Neuronal stem cell (in vitro differentiated cells): ENCODE measurements at regions not wholly inside any gene's neighbourhood (a gene's known extent, or its start where the extent isn't known, plus 50 kb on each side); places are given as distances from the start of the nearest gene placed in this dataset.

Source experiments
- DNase-seq: peaks from one replicate; pipeline ENCODE4 v3.0.0-alpha.2; 2013; ENCODE audit warnings: low spot score
- H2AFZ ChIP-seq: one replicate; pipeline ENCODE4 v1.6.1; 2013; ENCODE audit warnings: mild to moderate bottlenecking, low read length, inconsistent platforms
- H2AK5ac ChIP-seq: 2 replicates; pipeline ENCODE4 v1.6.1; 2013; ENCODE audit warnings: low read depth, mild to moderate bottlenecking, inconsistent platforms, low read length, moderate library complexity, mixed read lengths
- H2BK120ac ChIP-seq: 2 replicates; pipeline ENCODE4 v1.6.1; 2013; ENCODE audit warnings: low read depth, mild to moderate bottlenecking, inconsistent platforms, low read length, moderate library complexity, mixed read lengths
- H2BK12ac ChIP-seq: one replicate; pipeline ENCODE4 v1.6.1; 2013; ENCODE audit warnings: low read length, inconsistent platforms
- H2BK15ac ChIP-seq: 2 replicates; pipeline ENCODE4 v1.6.1; 2013; ENCODE audit warnings: mild to moderate bottlenecking, low read length, inconsistent platforms, mixed read lengths
- H2BK5ac ChIP-seq: one replicate; pipeline ENCODE4 v1.6.1; 2013; ENCODE audit warnings: inconsistent platforms, mild to moderate bottlenecking, low read length, moderate library complexity
- H3K14ac ChIP-seq: one replicate; pipeline ENCODE4 v1.6.1; 2013; ENCODE audit warnings: low read length, inconsistent platforms
- H3K18ac ChIP-seq: 2 replicates; pipeline ENCODE4 v1.6.1; 2013; ENCODE audit warnings: low read length, inconsistent platforms
- H3K23ac ChIP-seq: 2 replicates; pipeline ENCODE4 v1.6.1; 2013; ENCODE audit warnings: low read depth, mild to moderate bottlenecking, mixed read lengths, low read length, inconsistent platforms; ENCODE audit not compliant: poor library complexity
- H3K27ac ChIP-seq: replicated peaks from 3 replicates; pipeline ENCODE4 v1.5.1; 2013; ENCODE audit warnings: low read length, inconsistent platforms
- H3K27me3 ChIP-seq, 3 experiments: 2 replicates each; pipeline ENCODE4 v1.6.1; 2013; ENCODE audit warnings: low read length in 3 of 3, mild to moderate bottlenecking in 2 of 3, inconsistent platforms in 1 of 3, low read depth in 1 of 3, mixed read lengths in 1 of 3, moderate library complexity in 1 of 3; ENCODE audit not compliant: control insufficient read depth in 3 of 3, insufficient read depth in 3 of 3
- H3K36me3 ChIP-seq, 2 donors: replicated peaks in 1 of 2; 2 replicates each; pipeline ENCODE4 v1.6.1; 2013; ENCODE audit warnings: low read length in 2 of 2; ENCODE audit not compliant: control insufficient read depth in 2 of 2, insufficient read depth in 2 of 2
- H3K4ac ChIP-seq: 2 replicates; pipeline ENCODE4 v1.6.1; 2013; ENCODE audit warnings: inconsistent platforms, mild to moderate bottlenecking, low read length, moderate library complexity
- H3K4me1 ChIP-seq, 2 donors: 1 replicate in 1 of 2; 2 replicates in 1 of 2; pipeline ENCODE4 v1.6.1; 2013; ENCODE audit warnings: low read length in 2 of 2, low read depth in 1 of 2; ENCODE audit not compliant: control insufficient read depth in 2 of 2, insufficient read depth in 1 of 2
- H3K4me2 ChIP-seq: one replicate; pipeline ENCODE4 v1.6.1; 2013; ENCODE audit warnings: mild to moderate bottlenecking, low read length, inconsistent platforms; ENCODE audit not compliant: insufficient read depth, poor library complexity, severe bottlenecking
- H3K4me3 ChIP-seq, 2 donors: 2 replicates each; pipeline ENCODE4 v1.5.1; 2013; ENCODE audit warnings: low read length in 2 of 2, mild to moderate bottlenecking in 2 of 2, inconsistent platforms in 1 of 2, moderate library complexity in 1 of 2
- H3K79me1 ChIP-seq: one replicate; pipeline ENCODE4 v1.6.1; 2013; ENCODE audit warnings: low read depth, mild to moderate bottlenecking, inconsistent platforms, low read length, moderate library complexity
- H3K9ac ChIP-seq: one replicate; pipeline ENCODE4 v1.6.1; 2013; ENCODE audit warnings: mild to moderate bottlenecking, low read depth, low read length, inconsistent platforms; ENCODE audit not compliant: poor library complexity
- H3K9me3 ChIP-seq, 2 donors: replicated peaks in 1 of 2; 2 replicates each; pipeline versions ENCODE3 to v1.6.1; 2013; ENCODE audit warnings: low read length in 2 of 2, mild to moderate bottlenecking in 2 of 2, inconsistent platforms in 1 of 2, low read depth in 1 of 2, mixed read lengths in 1 of 2, moderate library complexity in 1 of 2; ENCODE audit not compliant: control insufficient read depth in 2 of 2, insufficient read depth in 1 of 2
- H4K8ac ChIP-seq: one replicate; pipeline ENCODE4 v1.6.1; 2013; ENCODE audit warnings: low read depth, mild to moderate bottlenecking, inconsistent platforms, low read length, moderate library complexity
- H4K91ac ChIP-seq: one replicate; pipeline ENCODE4 v1.6.1; 2013; ENCODE audit warnings: low read length, low read depth, mild to moderate bottlenecking, inconsistent platforms; ENCODE audit not compliant: poor library complexity
- WGBS, 2 donors: extraction: QIAGEN DNeasy Blood & Tissue Kit; methylation state at CpG; one replicate each; pipeline ENCODE4 v1.1.7; 2013; ENCODE audit warnings: missing lambda C conversion rate in 2 of 2, mixed read lengths in 1 of 2; ENCODE audit not compliant: insufficient read length in 2 of 2, insufficient replicate concordance in 1 of 2; ENCODE audit errors: extremely low coverage in 2 of 2; 5-methylcytosine and 5-hydroxymethylcytosine counted together

DNA sequence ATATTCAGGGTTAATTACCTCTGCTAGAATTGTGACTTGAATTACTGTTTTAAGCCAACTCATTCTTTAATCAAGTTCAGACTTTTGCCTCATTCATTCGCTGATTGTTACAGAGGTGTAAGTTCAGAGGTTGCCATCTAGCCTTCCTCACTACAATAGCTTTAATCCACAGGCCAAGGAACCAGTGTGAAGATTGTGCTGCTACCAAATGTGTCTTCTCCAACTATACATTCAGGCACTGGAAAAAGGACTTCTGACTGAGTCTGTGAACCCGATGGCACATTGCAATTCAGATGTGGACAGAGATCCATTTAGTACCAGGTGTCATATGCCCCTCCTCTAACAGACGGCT lies 111.2 kb upstream of the ADGRF1 start:
- Histone ChIP-seq H2AFZ (no peak overlapping the region), H3K4me3 (no peak overlapping the region), H3K4ac (no peak overlapping the region), H3K27me3 (no peaks in the 10 kb centered on the region), H3K4me2 (no peak overlapping the region), H3K4me1 (peaks cover 8% of the 10 kb centered on the region in 2 donors), H4K91ac (no peak overlapping the region), H3K79me1 (no peaks in the 10 kb centered on the region), H3K9me3 (no peaks in the 10 kb centered on the region), H2AK5ac (no peak overlapping the region), H3K18ac (no peak overlapping the region), H3K9ac (no peak overlapping the region), H4K8ac (no peak overlapping the region), H3K27ac (no peak overlapping the region), H3K14ac (no peak overlapping the region), H2BK12ac (no peak overlapping the region), H3K23ac (no peak overlapping the region), H3K36me3 (no peaks in the 10 kb centered on the region), H2BK120ac (no peak overlapping the region), H2BK5ac (no peak overlapping the region), H2BK15ac (no peak overlapping the region)
- no CpG with 5 or more reads among the region's 3 CpGs for WGBS, 2 donors
- no peak for DNase-seq

- H2BK12ac ChIP-seq: no peak overlapping the region
- peaks cover 8% of the 10 kb centered on the region in 2 donors for H3K4me1 ChIP-seq
- no peaks in the 10 kb centered on the region for H3K79me1 ChIP-seq
- H2AFZ ChIP-seq: no peak overlapping the region
- no peak for DNase-seq
- H3K4me2 ChIP-seq: no peak overlapping the region
- no peak overlapping the region for H3K23ac ChIP-seq
- no peak overlapping the region for H3K4me3 ChIP-seq
- H3K27me3 ChIP-seq: no peaks in the 10 kb centered on the region
- no peak overlapping the region for H4K91ac ChIP-seq
- no peak overlapping the region for H2BK5ac ChIP-seq
- no peaks in the 10 kb centered on the region for H3K9me3 ChIP-seq
- H3K14ac ChIP-seq: no peak overlapping the region
- H3K27ac ChIP-seq: no peak overlapping the region
- no peaks in the 10 kb centered on the region for H3K36me3 ChIP-seq
- whole genome bisulfite sequencing, 2 donors: no CpG with 5 or more reads among the region's 3 CpGs
- H4K8ac ChIP-seq: no peak overlapping the region
- H3K9ac ChIP-seq: no peak overlapping the region
- no peak overlapping the region for H3K4ac ChIP-seq
- peak overlapping the region; percentile 60 for H3K18ac ChIP-seq
- H2AK5ac ChIP-seq: no peak overlapping the region
- no peak overlapping the region for H2BK120ac ChIP-seq
- no peak overlapping the region for H2BK15ac ChIP-seq
These were observed 110.7 kb upstream of the ADGRF1 start for GRCh38 chr6:47152666-47153403.

- DNase-seq: no peak
- Histone ChIP-seq H3K36me3 (no peaks in the 10 kb centered on the region), H3K79me1 (no peaks in the 10 kb centered on the region), H2AK5ac (no peak overlapping the region), H3K14ac (no peak overlapping the region), H2AFZ (no peak overlapping the region), H3K18ac (no peak overlapping the region), H2BK120ac (no peak overlapping the region), H4K91ac (no peak overlapping the region), H4K8ac (no peak overlapping the region), H3K23ac (no peak overlapping the region), H2BK5ac (no peak overlapping the region), H3K4me1 (peaks cover 10 to 17% of the 10 kb centered on the region in 2 donors), H3K27ac (no peak overlapping the region), H3K4me3 (no peak overlapping the region), H3K9ac (no peak overlapping the region), H3K9me3 (no peaks in the 10 kb centered on the region), H2BK15ac (no peak overlapping the region), H3K27me3 (no peaks in the 10 kb centered on the region), H2BK12ac (no peak overlapping the region), H3K4ac (no peak overlapping the region), H3K4me2 (no peak overlapping the region)
- WGBS, 2 donors: no CpG with 5 or more reads among the region's 8 CpGs
These were observed 109.2 kb upstream of the ADGRF1 start for GRCh38 chr6:47151232-47151898.

DNA sequence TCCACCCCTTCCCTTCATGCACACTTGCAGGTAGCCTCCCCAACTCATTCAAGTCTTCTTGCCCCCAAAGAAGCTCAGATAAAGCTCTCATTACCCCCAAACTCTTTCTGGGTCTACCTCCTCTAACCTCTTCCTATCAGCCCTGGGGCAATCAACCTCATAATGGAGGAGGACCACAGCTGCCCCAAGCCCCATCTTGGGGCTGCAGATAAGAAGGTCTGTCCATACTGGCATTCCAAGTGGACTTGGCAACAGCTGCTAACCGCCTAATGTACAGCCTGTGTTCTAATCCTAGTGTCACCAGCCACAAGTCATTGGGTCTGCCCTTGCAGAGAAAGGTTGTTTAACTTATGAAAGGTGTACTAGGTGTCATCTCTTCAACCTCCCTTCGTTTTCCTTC lies 107.4 kb upstream of the ADGRF1 start:
- H3K14ac ChIP-seq: no peak overlapping the region
- H2AFZ ChIP-seq: no peak overlapping the region
- H4K91ac ChIP-seq: no peak overlapping the region
- no peak overlapping the region for H2BK120ac ChIP-seq
- H2BK12ac ChIP-seq: no peak overlapping the region
- H2BK15ac ChIP-seq: no peak overlapping the region
- no peak overlapping the region for H3K4me3 ChIP-seq
- H2AK5ac ChIP-seq: no peak overlapping the region
- no peak overlapping the region for H3K27ac ChIP-seq
- H3K9me3 ChIP-seq: no peaks in the 10 kb centered on the region
- no peaks in the 10 kb centered on the region for H3K79me1 ChIP-seq
- H2BK5ac ChIP-seq: no peak overlapping the region
- H3K4me1 ChIP-seq: peaks cover 9 to 23% of the 10 kb centered on the region in 2 donors
- no peak overlapping the region for H3K18ac ChIP-seq
- H3K9ac ChIP-seq: no peak overlapping the region
- no peak overlapping the region for H3K4ac ChIP-seq
- H3K27me3 ChIP-seq: no peaks in the 10 kb centered on the region
- no peaks in the 10 kb centered on the region for H3K36me3 ChIP-seq
- H4K8ac ChIP-seq: no peak overlapping the region
- WGBS, 2 donors: no CpG with 5 or more reads among the region's 2 CpGs
- no peak for DNase-seq
- no peak overlapping the region for H3K23ac ChIP-seq
- H3K4me2 ChIP-seq: no peak overlapping the region
